PC-9 (cell line): ENCODE measurements at regions not wholly inside any gene's neighbourhood (a gene's known extent, or its start where the extent isn't known, plus 50 kb on each side); places are given as distances from the start of the nearest gene placed in this dataset.
"Not testable (repeated sequence)": the region's sequence is repeated elsewhere in the genome, so short reads cannot be mapped to it uniquely, and the experiment has no call there.

Experiments
- BruUV-seq: library from RNA; stranded (reverse); fragments of 400-500 nt; replicated peaks from 2 replicates; lab custom pipeline; 2021; lab: Mats Ljungman, UMichigan
- CTCF ChIA-PET: fragments of 300-600 bp; sonication (Branson Sonifier 250); formaldehyde crosslinking; loops from one replicate; lab custom pipeline; 2022; ENCODE audit warnings: antibody characterized with exemption; lab: Charles Lee
- POLR2A ChIA-PET: fragments of 300-600 bp; sonication (Branson Sonifier 250); formaldehyde crosslinking; loops from one replicate; lab custom pipeline; 2022; ENCODE audit warnings: antibody characterized with exemption; ENCODE audit not compliant: unreplicated experiment; lab: Charles Lee
- DNase-seq, 2 experiments: peaks; one replicate each; pipeline versions ENCODE4 v3.0.0 to v3.0.0-alpha.2; 2015 to 2022; ENCODE audit warnings: mixed read lengths in 1 of 2
- H2AFZ ChIP-seq: fragments of 200-600 bp; sonication (generic); 2 replicates; pipeline ENCODE4 v1.8.1; 2017; ENCODE audit warnings: antibody characterized with exemption
- H3F3A ChIP-seq: fragments of 200-600 bp; sonication (generic); 2 replicates; pipeline ENCODE4 v1.8.1; 2017; ENCODE audit warnings: antibody characterized with exemption, mild to moderate bottlenecking, low read depth; ENCODE audit not compliant: insufficient read depth
- H3K27ac ChIP-seq: fragments of 200-600 bp; sonication (generic); 2 replicates; pipeline ENCODE4 v1.6.1; 2016; ENCODE audit warnings: mixed run types
- H3K27me3 ChIP-seq: fragments of 200-600 bp; sonication (generic); 2 replicates; pipeline ENCODE4 v1.6.1; 2016; ENCODE audit warnings: low read depth, mixed run types; ENCODE audit not compliant: insufficient read depth
- H3K36me3 ChIP-seq: fragments of 200-600 bp; sonication (generic); 2 replicates; pipeline ENCODE4 v1.6.1; 2016; ENCODE audit warnings: low read depth, mixed run types
- H3K4me1 ChIP-seq: fragments of 200-600 bp; sonication (generic); replicated peaks from 2 replicates; pipeline ENCODE4 v1.6.1; 2016; ENCODE audit warnings: mixed run types; ENCODE audit not compliant: insufficient read depth
- H3K4me2 ChIP-seq: fragments of 200-600 bp; sonication (generic); 2 replicates; pipeline ENCODE4 v1.6.1; 2017; ENCODE audit warnings: mixed run types
- H3K4me3 ChIP-seq: fragments of 200-600 bp; sonication (generic); 2 replicates; pipeline ENCODE4 v1.6.1; 2016; ENCODE audit warnings: mixed run types
- H3K79me2 ChIP-seq: fragments of 200-600 bp; sonication (generic); 2 replicates; pipeline ENCODE4 v1.6.1; 2017; ENCODE audit warnings: low read depth, mixed run types
- H3K9me2 ChIP-seq: fragments of 200-600 bp; sonication (generic); 2 replicates; pipeline ENCODE4 v1.8.1; 2017; ENCODE audit warnings: mild to moderate bottlenecking; ENCODE audit not compliant: insufficient read depth
- H3K9me3 ChIP-seq: fragments of 200-600 bp; sonication (generic); 2 replicates; pipeline ENCODE4 v1.8.1; 2016; ENCODE audit warnings: low read depth; ENCODE audit not compliant: insufficient read depth
- H4K20me1 ChIP-seq: fragments of 200-600 bp; sonication (generic); 2 replicates; pipeline ENCODE4 v1.8.1; 2017; ENCODE audit not compliant: insufficient read depth
- CTCF ChIP-seq: fragments of 200-600 bp; sonication (generic); conservative IDR thresholded peaks from 2 replicates; pipeline ENCODE4 v1.6.1; 2017; ENCODE audit warnings: mixed run types, antibody characterized with exemption, mild to moderate bottlenecking, moderate library complexity
- EZH2 ChIP-seq: fragments of 200-600 bp; sonication (generic); IDR thresholded peaks from 2 replicates; pipeline ENCODE4 v1.8.0; 2017; ENCODE audit warnings: antibody characterized with exemption, low read depth
- intact Hi-C: fragments of 100-400 bp; cut with micrococcal nuclease; formaldehyde crosslinking; loops from one replicate; pipeline ENCODE4 v1.10.0; 2022; ENCODE audit not compliant: unreplicated experiment

- POLR2A ChIA-PET = no interaction called here
- BruUV-seq = no TSS peak
Observed at GRCh38 chr4:124455671-124456070, 256.9 kb downstream of the ANKRD50 start.

GRCh38 chr4:124459196-124459940, 253.2 kb downstream of the ANKRD50 start:
- H3K4me2 ChIP-seq = no peak overlapping the region
- no peak for DNase-seq
- peaks cover 10% of the 10 kb centered on the region; the same call in 1 of the 2 replicates for H3K9me3 ChIP-seq
- CTCF ChIA-PET = no interaction called here
- no peak overlapping the region for H3K27ac ChIP-seq
- H3F3A ChIP-seq = no peaks in the 10 kb centered on the region
- no peaks in the 10 kb centered on the region for H3K79me2 ChIP-seq
- no peaks in the 10 kb centered on the region for H3K36me3 ChIP-seq
- TF ChIP-seq EZH2 = no peak
- no peak for TF ChIP-seq CTCF
- BruUV-seq = no TSS peak
- no peak overlapping the region for H2AFZ ChIP-seq
- no peak overlapping the region for H3K4me3 ChIP-seq
- POLR2A ChIA-PET = no interaction called here
- no peaks in the 10 kb centered on the region for H3K9me2 ChIP-seq
- no peaks in the 10 kb centered on the region for H3K27me3 ChIP-seq
- no peaks in the 10 kb centered on the region for H3K4me1 ChIP-seq
- H4K20me1 ChIP-seq = no peaks in the 10 kb centered on the region
- intact Hi-C loops = no loop called here

More at GRCh38 chr4:124455671-124456070, 256.9 kb downstream of the ANKRD50 start:
- Histone ChIP-seq H4K20me1 (no peaks in the 10 kb centered on the region), H3K9me2 (no peaks in the 10 kb centered on the region), H3K79me2 (no peaks in the 10 kb centered on the region), H3K36me3 (no peaks in the 10 kb centered on the region), H2AFZ (no peak overlapping the region), H3K4me1 (no peaks in the 10 kb centered on the region), H3K4me3 (no peak overlapping the region), H3K27ac (no peak overlapping the region), H3K9me3 (peaks cover 1% of the 10 kb centered on the region; the same call in 1 of the 2 replicates), H3K4me2 (no peak overlapping the region), H3F3A (no peaks in the 10 kb centered on the region), H3K27me3 (no peaks in the 10 kb centered on the region)
- DNase-seq = no peak
- CTCF ChIA-PET = no interaction called here
- no peak for TF ChIP-seq CTCF
- no peak for TF ChIP-seq EZH2
- intact Hi-C loops = no loop called here

DNA sequence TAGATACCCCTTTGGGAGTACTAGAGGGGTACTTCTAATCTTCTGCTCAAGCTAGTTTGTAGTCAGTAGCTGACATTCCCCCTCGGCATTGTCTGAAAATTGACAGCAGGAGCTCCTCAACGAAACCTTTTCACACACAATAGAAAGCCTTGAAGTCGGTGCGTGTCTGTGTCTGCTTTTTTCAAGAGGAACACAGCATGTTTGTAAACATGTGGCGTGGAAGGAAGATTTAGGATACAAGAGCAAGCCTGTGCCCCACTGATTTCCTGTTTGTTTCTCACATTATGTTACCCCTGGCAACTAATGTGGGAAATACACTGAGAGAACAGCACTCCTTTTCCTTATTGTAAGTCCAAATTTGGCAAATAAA, 252.6 kb downstream of the ANKRD50 start:
- no peak for DNase-seq
- no peaks in the 10 kb centered on the region for H3K27me3 ChIP-seq
- no TSS peak for BruUV-seq
- H3K9me2 ChIP-seq = no peaks in the 10 kb centered on the region
- no peaks in the 10 kb centered on the region for H3K4me1 ChIP-seq
- no peaks in the 10 kb centered on the region for H4K20me1 ChIP-seq
- H2AFZ ChIP-seq = no peak overlapping the region
- no peak overlapping the region for H3K27ac ChIP-seq
- ChIA-PET POLR2A (no interaction called here), CTCF (no interaction called here)
- H3K4me3 ChIP-seq = no peak overlapping the region
- H3K9me3 ChIP-seq = peaks cover 10% of the 10 kb centered on the region; the same call in 1 of the 2 replicates
- TF ChIP-seq CTCF = no peak
- TF ChIP-seq EZH2 = no peak
- intact Hi-C loops = no loop called here
- H3K36me3 ChIP-seq = no peaks in the 10 kb centered on the region
- H3K4me2 ChIP-seq = no peak overlapping the region
- H3K79me2 ChIP-seq = no peaks in the 10 kb centered on the region
- no peaks in the 10 kb centered on the region for H3F3A ChIP-seq

DNA sequence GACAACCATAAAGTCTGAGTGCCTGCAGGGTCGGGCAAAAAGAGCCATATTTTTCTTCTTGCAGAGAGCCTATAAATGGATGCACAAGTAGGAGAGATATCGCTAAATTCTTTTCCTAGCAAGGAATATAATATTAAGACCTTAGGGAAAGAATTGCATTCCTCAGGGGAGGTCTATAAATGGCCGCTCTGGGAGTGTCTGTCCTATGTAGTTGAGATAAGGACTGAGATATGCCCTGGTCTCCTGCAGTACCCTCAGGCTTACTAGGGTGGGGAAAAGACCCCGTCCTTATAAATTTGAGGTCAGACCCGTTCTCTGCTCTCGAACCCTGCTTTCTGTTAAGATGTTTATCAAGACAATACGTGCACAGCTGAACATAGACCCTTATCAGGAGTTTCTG, 250.9 kb downstream of the ANKRD50 start:
- POLR2A ChIA-PET, H3K27me3 ChIP-seq, DNase-seq, H3K36me3 ChIP-seq, intact Hi-C loops, H3K27ac ChIP-seq, H3K9me3 ChIP-seq, H3K4me1 ChIP-seq, H3K4me3 ChIP-seq, H3F3A ChIP-seq, H4K20me1 ChIP-seq, CTCF ChIA-PET, H2AFZ ChIP-seq, H3K9me2 ChIP-seq, H3K79me2 ChIP-seq, H3K4me2 ChIP-seq, BruUV-seq: not testable (repeated sequence)
